Loucy (cell line): ENCODE measurements at regions not wholly inside any gene's neighbourhood (a gene's known extent, or its start where the extent isn't known, plus 50 kb on each side); places are given as distances from the start of the nearest gene placed in this dataset.

ENCODE experiments used
- H2AFZ ChIP-seq: fragments of 200-600 bp; sonication (generic); 2 replicates; pipeline ENCODE4 v1.6.0; 2016; ENCODE audit warnings: antibody characterized with exemption, mild to moderate bottlenecking, low read length, moderate library complexity
- H3F3A ChIP-seq: fragments of 200-600 bp; 2 replicates; pipeline ENCODE4 v1.6.0; 2016; ENCODE audit warnings: antibody characterized with exemption, low read depth, mild to moderate bottlenecking
- H3K27me3 ChIP-seq: fragments of 200-600 bp; sonication (generic); 2 replicates; pipeline ENCODE4 v1.6.1; 2014; ENCODE audit warnings: low read length, mild to moderate bottlenecking; ENCODE audit not compliant: insufficient read depth, poor library complexity, severe bottlenecking
- H3K36me3 ChIP-seq: fragments of 200-600 bp; sonication (generic); 2 replicates; pipeline ENCODE4 v1.6.1; 2016; ENCODE audit warnings: low read length; ENCODE audit not compliant: insufficient read depth
- H3K4me1 ChIP-seq: fragments of 200-600 bp; sonication (generic); 2 replicates; pipeline ENCODE4 v1.5.1; 2014; ENCODE audit warnings: low read length, mild to moderate bottlenecking; ENCODE audit not compliant: insufficient read depth, poor library complexity, severe bottlenecking
- H3K4me2 ChIP-seq: fragments of 200-600 bp; sonication (generic); 2 replicates; pipeline ENCODE4 v1.6.0; 2014; ENCODE audit warnings: antibody characterized with exemption, low read length, low read depth, mild to moderate bottlenecking; ENCODE audit not compliant: poor library complexity, severe bottlenecking
- H3K4me3 ChIP-seq: fragments of 200-600 bp; sonication (generic); 2 replicates; pipeline ENCODE4 v1.5.1; 2014; ENCODE audit warnings: low read length, mild to moderate bottlenecking, mixed read lengths; ENCODE audit not compliant: poor library complexity, severe bottlenecking
- H3K79me2 ChIP-seq: fragments of 200-600 bp; sonication (generic); 2 replicates; pipeline ENCODE4 v1.6.1; 2014; ENCODE audit warnings: low read length; ENCODE audit not compliant: insufficient read depth
- H3K9ac ChIP-seq: fragments of 200-600 bp; sonication (generic); 2 replicates; pipeline ENCODE4 v1.6.0; 2014; ENCODE audit warnings: mild to moderate bottlenecking, low read depth, low read length, moderate library complexity; ENCODE audit not compliant: poor library complexity, severe bottlenecking
- H3K9me2 ChIP-seq: fragments of 200-600 bp; sonication (generic); replicated peaks from 2 replicates; pipeline ENCODE4 v1.6.1; 2016; ENCODE audit warnings: low read depth, low read length, mixed read lengths
- H3K9me3 ChIP-seq: fragments of 200-600 bp; sonication (generic); 2 replicates; pipeline ENCODE4 v1.6.1; 2014; ENCODE audit warnings: mild to moderate bottlenecking, antibody characterized with exemption, low read length, low read depth; ENCODE audit not compliant: insufficient read depth
- H4K20me1 ChIP-seq: fragments of 200-600 bp; sonication (generic); 2 replicates; pipeline ENCODE4 v1.6.0; 2014; ENCODE audit warnings: antibody characterized with exemption, low read length, mild to moderate bottlenecking; ENCODE audit not compliant: insufficient read depth, poor library complexity, severe bottlenecking
- CTCF ChIP-seq: fragments of 200-600 bp; sonication (generic); conservative IDR thresholded peaks from 2 replicates; pipeline ENCODE4 v1.5.1; 2014; ENCODE audit warnings: mild to moderate bottlenecking, antibody characterized with exemption, low read length
- EZH2phosphoT487 ChIP-seq: fragments of 200-600 bp; IDR thresholded peaks from 2 replicates; pipeline ENCODE4 v1.6.1; 2018; ENCODE audit warnings: antibody characterized with exemption, mild to moderate bottlenecking, moderate library complexity, borderline replicate concordance

- Histone ChIP-seq H3K4me3 (no peak overlapping the region), H3K9ac (no peak overlapping the region), H3K36me3 (no peaks in the 10 kb centered on the region), H2AFZ (no peak overlapping the region), H3K9me2 (no peaks in the 10 kb centered on the region), H3K4me1 (no peaks in the 10 kb centered on the region), H3F3A (no peaks in the 10 kb centered on the region), H4K20me1 (no peaks in the 10 kb centered on the region), H3K79me2 (no peaks in the 10 kb centered on the region), H3K4me2 (no peak overlapping the region), H3K9me3 (no peaks in the 10 kb centered on the region), H3K27me3 (no peaks in the 10 kb centered on the region)
- no peak for TF ChIP-seq CTCF
- no peak for TF ChIP-seq EZH2phosphoT487
Observed at GRCh38 chr4:83664741-83665140, 128.8 kb downstream of the GPAT3 start.

- H3F3A ChIP-seq, result no peaks in the 10 kb centered on the region
- no peak overlapping the region for H3K9ac ChIP-seq
- H3K9me2 ChIP-seq, result no peaks in the 10 kb centered on the region
- H4K20me1 ChIP-seq, result no peaks in the 10 kb centered on the region
- H3K36me3 ChIP-seq, result no peaks in the 10 kb centered on the region
- H2AFZ ChIP-seq, result no peak overlapping the region
- H3K4me2 ChIP-seq, result no peak overlapping the region
- TF ChIP-seq EZH2phosphoT487 (no peak), CTCF (no peak)
- no peaks in the 10 kb centered on the region for H3K79me2 ChIP-seq
- no peak overlapping the region for H3K4me3 ChIP-seq
- H3K27me3 ChIP-seq, result no peaks in the 10 kb centered on the region
- no peaks in the 10 kb centered on the region for H3K9me3 ChIP-seq
- H3K4me1 ChIP-seq, result no peaks in the 10 kb centered on the region
Observed at GRCh38 chr4:83664071-83664470, 128.2 kb downstream of the GPAT3 start.

GRCh38 chr4:83662204-83662603 is 126.3 kb downstream of the GPAT3 start:
- Histone ChIP-seq H3K9ac (no peak overlapping the region), H3K27me3 (no peaks in the 10 kb centered on the region), H2AFZ (no peak overlapping the region), H3K79me2 (no peaks in the 10 kb centered on the region), H3K4me2 (no peak overlapping the region), H4K20me1 (no peaks in the 10 kb centered on the region), H3F3A (no peaks in the 10 kb centered on the region), H3K36me3 (no peaks in the 10 kb centered on the region), H3K4me1 (no peaks in the 10 kb centered on the region), H3K4me3 (no peak overlapping the region), H3K9me2 (no peaks in the 10 kb centered on the region), H3K9me3 (no peaks in the 10 kb centered on the region)
- TF ChIP-seq CTCF, result no peak
- no peak for TF ChIP-seq EZH2phosphoT487
